ENCODE measurements at regions not wholly inside any gene's neighbourhood (a gene's known extent, or its start where the extent isn't known, plus 50 kb on each side); places are given as distances from the start of the nearest gene placed in this dataset.

- TF ChIP-seq CTCF (IDR thresholded peaks at IDR 0.05 in 4 of 5, conservative IDR thresholded peaks at IDR 0.05 in 1 of 5) (no peak), POLR2A (IDR thresholded peaks at IDR 0.05) (no peak)
Observed at GRCh38 chr5:44945743-44946142, 137.0 kb downstream of the MRPS30 start.

All from gastrocnemius medialis (tissue), 4 donors.